Inflammatory macrophage treated with lipopolysaccharide for 1 hour (primary cell): ENCODE measurements at regions not wholly inside any gene's neighbourhood (a gene's known extent, or its start where the extent isn't known, plus 50 kb on each side); places are given as distances from the start of the nearest gene placed in this dataset.

Source experiments
- DNase-seq, 2 donors: peaks; one replicate each; pipeline ENCODE4 v3.0.0-alpha.2; 2020 to 2022

DNA sequence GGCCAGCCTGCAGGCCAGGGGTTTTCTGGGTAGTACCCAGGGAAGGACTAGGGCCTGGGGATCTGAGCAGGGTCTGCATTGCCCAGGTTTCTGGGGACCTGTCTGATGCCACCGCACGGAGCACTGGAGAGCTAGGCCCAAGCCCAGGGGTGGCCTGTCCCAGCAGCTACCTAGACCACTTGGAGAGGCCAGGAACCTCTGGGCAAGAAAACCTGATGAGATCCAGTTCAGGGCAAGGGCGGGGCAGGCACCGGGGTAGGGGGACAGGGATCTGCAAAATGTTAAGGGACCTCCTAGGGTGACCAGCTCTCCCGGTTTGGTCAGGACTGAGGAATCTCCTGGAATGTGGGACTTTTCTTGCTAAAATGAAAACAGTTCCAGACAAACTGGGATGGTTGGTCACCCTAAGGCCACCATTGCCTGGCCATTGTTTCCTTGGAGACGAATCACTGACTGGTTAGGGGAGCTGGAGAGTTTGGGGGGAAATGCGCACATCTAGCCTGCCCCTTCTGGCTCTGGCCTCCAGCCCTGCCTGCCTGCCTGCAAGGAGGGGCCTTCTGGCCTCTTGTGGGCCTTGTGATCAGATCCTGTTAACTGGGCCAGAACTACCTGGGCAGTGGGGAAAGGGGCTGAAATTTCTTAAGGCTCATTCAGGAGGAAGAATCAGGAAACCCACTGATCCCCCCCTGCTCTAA, 117.4 kb upstream of the TLE3 start:
- DNase-seq, result no peak

GRCh38 chr15:70214276-70214675, 116.6 kb upstream of the TLE3 start:
- DNase-seq, result no peak

GRCh38 chr15:70213794-70214193, 116.1 kb upstream of the TLE3 start:
- no peak for DNase-seq

DNA sequence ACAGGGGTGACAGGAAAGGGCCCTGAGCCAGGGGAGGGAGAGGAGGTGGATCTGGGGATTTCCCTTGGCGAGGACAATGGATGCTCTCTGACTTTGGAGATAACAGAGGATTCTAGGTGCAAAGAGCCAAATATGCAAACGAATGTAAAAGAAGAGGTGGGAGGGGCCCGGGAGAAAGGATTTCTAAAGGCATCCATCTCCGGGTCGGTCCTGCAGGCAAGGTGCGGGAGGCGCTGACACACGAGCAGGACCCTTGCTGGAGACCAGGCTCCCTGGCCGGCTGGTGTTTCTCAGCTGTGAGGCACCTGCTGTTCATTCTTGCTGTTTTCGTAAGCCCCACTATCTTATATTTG, 115.2 kb upstream of the TLE3 start:
- no peak for DNase-seq

- DNase-seq, result no peak
Observed at GRCh38 chr15:70212286-70212962, 114.7 kb upstream of the TLE3 start.

GRCh38 chr15:70210528-70210927, 112.8 kb upstream of the TLE3 start:
- no peak for DNase-seq

DNA sequence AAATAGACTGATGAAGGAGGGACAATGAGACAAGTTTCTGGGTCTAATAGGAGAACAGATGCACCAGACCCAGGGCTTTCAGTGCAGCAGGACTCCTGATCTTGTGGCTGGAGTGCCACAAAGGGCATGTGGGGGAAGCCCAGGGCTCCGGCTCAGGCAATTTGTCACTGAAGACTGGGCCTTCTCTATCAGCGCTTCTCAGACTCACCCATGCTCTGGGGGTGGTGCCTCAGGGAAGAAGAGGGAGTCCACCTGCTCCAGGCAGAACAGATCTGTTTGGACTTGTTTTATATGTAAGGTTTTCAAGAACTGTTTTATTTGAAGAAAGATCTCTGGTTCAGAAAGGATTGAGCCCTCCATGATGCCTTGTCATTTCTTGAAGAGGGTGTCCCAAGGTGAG, 112.4 kb upstream of the TLE3 start:
- DNase-seq, result no peak

- no peak for DNase-seq
Observed at GRCh38 chr15:70209499-70209898, 111.8 kb upstream of the TLE3 start.

DNA sequence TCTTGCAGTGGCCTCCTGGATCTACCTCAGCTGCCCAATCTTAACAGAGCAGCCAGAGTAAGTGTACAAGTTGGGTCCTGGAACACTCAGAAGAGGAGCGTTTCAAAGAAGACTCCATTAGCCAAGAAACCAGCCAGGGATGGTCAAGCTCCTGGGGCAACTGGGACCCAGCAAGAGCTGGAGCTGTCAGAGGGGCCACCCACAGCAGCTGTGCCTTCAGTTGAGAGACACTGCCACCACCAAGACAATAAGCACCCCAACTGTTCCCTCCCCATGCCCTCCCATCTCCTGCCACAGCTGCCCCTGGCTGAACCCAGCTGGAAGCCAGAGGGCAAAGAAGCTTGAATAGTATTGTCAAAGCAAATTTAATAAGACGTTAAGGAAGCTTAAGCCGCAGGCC, 110.6 kb upstream of the TLE3 start:
- DNase-seq, result no peak

GRCh38 chr15:70206668-70207067, 109.0 kb upstream of the TLE3 start:
- no peak for DNase-seq

GRCh38 chr15:70204652-70205051, 106.9 kb upstream of the TLE3 start:
- no peak for DNase-seq

DNA sequence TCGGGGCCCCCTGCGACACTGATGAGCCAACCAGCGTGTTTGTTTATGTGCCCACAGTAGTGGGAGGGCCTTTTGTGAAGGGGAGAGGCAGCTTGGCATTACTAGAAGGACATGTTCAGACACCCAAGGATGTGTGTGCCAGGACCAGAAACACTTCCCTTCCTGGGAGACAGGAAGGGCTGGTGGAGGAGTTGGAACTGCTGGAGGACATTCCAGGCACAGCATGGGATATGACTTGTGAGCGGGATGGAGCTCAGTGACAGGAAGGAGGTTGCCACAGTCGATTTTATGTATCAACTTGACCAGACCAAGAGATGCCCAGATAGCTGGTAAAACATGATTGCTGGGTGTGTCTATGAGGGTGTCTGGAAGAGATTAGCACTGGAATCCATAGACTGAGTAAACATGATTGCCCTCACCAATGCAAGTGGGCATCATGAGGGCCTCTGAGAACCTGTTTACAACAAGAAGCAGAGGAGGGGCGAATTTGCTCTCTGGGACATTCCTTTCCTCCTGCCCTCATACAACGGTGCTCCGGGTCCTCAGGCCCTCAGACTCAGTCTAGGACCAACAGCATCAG, 106.4 kb upstream of the TLE3 start:
- DNase-seq, result no peak

GRCh38 chr15:70202756-70203155, 105.0 kb upstream of the TLE3 start:
- DNase-seq, result no peak

GRCh38 chr15:70201425-70201775, 103.7 kb upstream of the TLE3 start:
- DNase-seq, result no peak

DNA sequence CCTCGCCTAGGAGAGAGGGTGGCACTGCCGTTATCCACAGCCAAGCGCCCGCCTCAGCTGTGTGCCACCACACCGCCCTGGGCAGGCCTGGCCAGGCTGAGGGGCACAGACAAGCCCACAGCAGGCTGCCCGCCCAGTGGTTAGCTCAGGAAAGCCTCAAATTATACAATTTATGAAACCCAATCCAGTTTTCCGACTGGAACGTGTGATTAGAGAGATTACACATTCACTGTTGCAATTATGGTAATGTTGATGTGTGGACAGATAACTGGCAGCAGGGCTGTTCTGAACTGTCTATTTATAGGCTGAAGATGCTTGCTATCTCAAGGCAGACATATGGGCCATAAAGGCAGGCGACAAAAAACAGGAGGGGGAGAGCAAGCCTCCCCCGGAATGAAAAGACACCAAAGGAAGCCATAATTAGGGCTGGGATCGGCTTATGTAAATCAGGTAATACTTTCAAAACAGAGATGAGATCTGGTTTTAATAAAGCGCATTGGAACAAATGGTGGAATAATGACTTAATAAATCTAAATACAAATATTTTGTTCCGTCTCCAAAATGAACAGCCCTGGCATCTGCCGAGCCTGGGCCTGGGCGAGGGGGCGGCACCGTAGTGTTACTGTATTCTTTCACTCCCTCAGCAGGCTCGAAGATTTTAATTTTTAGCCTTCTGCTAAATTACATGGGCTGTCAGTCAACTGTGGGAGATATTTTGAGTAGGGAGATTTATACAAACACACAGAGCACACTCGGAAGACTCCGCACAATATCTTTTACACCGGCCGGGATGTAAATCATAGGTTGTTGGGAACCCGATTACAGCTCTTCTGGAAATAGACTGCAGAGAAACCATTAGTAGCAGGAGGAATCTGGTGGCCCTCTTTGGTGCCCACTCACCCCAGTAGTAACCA, 103.1 kb upstream of the TLE3 start:
- DNase-seq, result peak in 1 of 2 donors; percentile 18

DNA sequence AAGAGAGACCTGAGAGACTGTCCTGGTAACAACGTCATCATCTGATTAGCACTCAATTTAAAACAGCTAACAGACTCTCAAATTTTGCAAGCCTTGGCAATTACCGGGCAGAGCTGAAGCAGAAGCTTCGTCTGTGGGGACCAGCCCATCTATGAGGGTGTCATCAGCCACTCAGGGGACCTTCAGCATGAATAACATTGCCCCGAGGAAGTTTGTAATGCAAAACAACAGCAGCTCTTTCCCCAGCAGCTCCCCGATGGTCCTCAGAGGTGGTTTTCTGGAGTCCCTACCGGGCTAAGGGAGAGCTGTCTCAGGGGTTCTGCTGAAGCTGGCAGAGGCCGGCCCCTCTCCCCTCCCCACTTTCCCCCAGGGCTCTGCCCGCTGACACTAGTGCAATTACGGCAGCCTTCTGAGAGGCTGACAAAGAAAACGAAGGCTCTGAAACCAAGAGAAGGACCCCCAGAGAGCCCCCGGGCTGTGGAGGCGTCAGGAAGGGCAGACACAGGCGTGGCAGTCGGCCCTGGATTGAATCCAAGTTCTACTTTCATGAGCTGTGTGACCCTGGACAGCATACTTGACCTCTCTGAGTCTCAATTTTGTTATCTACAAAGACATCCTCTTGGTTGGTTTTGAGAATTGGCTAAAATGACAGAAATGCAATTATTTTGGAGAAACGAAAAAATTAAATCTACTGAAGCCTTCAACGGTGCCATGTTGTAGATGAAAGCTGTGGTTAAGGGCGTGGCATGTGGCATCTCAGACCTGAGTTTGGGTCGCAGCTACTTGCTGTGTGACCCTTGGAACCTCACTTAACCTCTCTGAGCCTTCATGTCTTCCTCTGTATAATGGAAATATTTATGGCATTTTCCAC, 102.1 kb upstream of the TLE3 start:
- peak; percentile 18 to 21 for DNase-seq

DNA sequence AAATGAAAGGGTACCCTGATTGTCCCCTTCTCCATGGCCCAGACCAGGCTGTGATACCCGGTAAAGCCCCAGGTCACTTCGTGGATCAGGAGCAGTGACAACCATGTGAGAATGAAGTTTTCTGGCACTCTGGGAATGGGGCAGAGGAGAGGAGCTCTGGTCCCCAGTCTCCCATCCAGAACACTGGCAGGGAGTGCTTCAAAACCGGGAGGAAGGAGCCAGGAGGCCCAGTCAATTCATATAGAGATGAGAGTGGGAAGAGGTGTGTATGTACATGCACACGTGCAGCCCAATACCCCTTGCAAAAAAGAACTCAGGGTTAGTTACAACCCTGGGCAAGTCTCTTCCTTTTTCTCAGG, 101.4 kb upstream of the TLE3 start:
- DNase-seq, result no peak

DNA sequence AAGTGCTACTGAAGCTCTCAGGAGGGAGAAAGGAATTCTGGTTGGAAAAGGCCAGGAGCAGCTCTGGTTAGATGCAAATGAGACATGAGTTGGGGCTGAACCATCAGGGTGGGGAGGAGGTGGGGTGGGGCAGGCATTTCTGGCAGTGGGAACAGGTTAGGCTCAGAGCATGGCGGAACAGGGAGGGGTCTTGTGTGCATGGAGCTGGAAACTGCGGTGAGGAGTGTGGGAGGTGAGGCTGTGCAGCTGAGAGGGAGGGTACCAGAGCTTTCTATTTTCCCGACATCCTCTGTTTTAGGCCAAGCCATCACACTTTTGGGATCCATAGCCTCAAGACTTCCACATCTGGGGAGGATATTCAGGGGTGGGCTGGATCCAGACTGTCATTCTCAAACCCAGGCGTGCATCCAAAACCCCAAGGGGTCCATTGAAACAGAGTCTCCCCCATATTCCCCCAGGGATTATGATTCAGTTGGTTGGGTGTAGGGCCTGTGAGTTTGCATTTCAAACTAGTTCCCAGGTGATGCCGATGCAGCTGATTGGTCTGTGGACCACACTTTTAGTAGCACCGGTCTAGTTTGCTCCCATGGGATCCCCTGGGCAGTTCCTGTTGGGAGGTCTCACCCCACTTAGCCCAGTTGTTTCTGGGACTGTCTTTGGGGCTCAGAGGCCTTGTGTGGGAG, 100.9 kb upstream of the TLE3 start:
- DNase-seq, result no peak

DNA sequence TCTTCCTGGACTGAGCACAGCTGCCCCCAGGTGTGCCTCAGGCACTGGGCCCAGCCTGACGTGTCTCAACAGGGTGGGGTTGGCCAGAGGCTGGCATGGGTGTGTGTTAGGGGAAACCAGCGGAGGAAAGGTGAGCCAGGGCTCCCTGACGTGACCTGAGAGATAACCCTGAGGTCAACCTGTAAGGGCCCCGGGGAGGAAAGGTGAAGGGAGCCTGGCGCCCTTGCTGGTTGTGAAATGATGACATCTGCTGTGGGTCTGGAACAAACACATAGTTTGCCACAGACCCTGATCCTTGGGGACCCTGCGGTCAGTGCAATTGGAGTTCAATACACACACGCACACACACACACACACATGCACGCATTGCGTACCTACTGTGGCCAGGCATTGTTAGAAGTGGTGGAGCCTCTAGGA, 100.2 kb upstream of the TLE3 start:
- DNase-seq, result no peak

DNA sequence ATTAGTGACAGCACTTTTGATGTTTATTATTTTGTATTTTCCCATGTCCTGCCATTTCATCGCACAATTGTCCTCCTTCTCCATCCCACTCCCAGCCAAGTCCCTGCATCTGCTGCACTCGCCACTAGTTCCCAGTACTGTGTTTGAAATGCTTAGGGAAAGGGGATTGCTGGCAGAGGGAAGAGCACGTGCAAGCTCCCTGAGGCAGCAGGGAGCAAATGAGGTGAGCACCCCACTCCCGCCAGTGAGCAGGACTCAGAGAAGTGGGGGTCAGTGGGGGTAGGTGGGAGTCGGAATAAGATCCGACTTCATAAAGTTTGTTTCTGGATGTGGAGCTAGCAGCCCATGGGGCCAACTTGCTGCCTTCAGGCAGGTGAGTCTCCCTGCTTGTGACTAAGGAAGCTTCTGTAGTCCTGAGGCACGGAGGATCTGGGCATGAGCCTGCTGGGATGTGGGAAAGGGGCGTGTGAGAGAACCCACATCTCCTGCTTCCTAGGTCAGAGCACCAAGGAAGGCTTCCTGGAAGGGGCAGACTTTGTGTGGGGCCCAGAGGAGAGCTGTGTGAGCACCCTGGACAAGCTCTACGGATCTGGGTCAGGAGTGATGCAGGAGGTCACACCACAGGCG, 99.7 kb upstream of the TLE3 start:
- no peak for DNase-seq
